Activated CD4-positive, alpha-beta T cell treated with anti-CD3 and anti-CD28 coated beads, Interleukin-2, amount 50 U/mL, for 16 hours (primary cell): ENCODE measurements at regions not wholly inside any gene's neighbourhood (a gene's known extent, or its start where the extent isn't known, plus 50 kb on each side); places are given as distances from the start of the nearest gene placed in this dataset.

ENCODE experiments used
- DNase-seq: peaks from one replicate; pipeline ENCODE4 v3.0.0-alpha.2; 2020

- no peak for DNase-seq
Measured at GRCh38 chr2:41705634-41706033, 342.2 kb upstream of the PKDCC start.

DNA sequence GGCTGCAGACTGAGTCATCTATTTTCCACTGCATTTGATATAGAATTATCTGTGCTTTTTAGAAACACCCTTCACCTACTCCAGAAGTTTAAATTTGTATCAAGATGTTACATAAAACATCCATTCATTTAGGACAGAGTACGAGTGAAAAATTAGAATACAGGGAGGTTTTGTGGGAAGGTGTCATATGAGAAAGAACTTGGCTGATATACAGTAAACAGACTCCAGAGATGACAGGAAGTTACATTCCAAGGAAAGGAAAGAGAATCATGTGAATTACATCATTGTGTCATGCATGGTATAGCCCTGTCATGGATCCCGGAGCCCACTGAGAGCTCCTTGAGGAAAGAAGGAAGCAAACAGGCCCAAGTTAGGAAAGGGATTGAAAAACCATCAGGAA lies 341.5 kb upstream of the PKDCC start:
- no peak for DNase-seq

- no peak for DNase-seq
Measured at GRCh38 chr2:41707790-41708451, 339.9 kb upstream of the PKDCC start.

GRCh38 chr2:41709702-41710599 lies 337.9 kb upstream of the PKDCC start:
- DNase-seq = no peak

GRCh38 chr2:41710944-41711343 lies 336.9 kb upstream of the PKDCC start:
- no peak for DNase-seq

GRCh38 chr2:41711736-41712135 lies 336.1 kb upstream of the PKDCC start:
- no peak for DNase-seq

- no peak for DNase-seq
Measured at GRCh38 chr2:41716497-41716896, 331.3 kb upstream of the PKDCC start.

DNA sequence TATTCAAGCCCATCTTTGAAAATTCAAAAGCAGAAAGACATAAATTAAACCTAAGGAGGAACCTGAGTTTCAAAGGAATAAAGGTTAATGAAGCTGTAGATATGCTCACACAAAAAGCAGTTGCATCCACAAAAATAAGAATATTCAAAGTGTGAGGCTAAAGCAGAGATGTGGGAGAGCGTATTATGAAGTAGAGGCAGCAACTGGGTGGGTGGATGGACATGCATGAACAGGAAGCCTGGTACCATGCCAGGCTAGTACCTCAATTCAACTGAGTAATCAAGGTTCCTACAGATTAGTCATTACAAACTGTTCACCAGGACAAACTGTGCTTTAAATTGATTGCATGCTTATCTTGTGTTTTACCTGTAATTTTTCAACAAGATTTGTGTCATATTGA lies 330.0 kb upstream of the PKDCC start:
- no peak for DNase-seq

GRCh38 chr2:41718705-41719104 lies 329.1 kb upstream of the PKDCC start:
- DNase-seq = no peak

DNA sequence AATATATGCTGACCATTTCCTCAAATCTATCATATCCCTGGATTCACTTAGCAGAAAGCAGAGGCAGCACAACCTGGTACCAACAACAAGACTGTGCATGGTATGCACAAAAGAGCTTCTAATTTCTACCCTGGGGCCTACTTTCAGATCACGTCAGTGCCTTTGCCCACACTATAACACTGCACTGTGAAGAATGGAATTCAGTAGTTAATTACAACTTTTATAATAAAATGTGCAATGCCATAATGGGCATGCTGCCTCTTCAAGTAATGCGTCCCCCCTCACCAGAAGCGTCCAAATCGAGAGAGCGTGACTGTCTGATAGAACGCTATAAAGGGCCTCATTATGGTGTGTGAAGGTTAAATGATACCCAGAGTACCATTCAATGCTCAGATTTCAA lies 328.1 kb upstream of the PKDCC start:
- no peak for DNase-seq

GRCh38 chr2:41720331-41721251 lies 327.2 kb upstream of the PKDCC start:
- DNase-seq = no peak

DNA sequence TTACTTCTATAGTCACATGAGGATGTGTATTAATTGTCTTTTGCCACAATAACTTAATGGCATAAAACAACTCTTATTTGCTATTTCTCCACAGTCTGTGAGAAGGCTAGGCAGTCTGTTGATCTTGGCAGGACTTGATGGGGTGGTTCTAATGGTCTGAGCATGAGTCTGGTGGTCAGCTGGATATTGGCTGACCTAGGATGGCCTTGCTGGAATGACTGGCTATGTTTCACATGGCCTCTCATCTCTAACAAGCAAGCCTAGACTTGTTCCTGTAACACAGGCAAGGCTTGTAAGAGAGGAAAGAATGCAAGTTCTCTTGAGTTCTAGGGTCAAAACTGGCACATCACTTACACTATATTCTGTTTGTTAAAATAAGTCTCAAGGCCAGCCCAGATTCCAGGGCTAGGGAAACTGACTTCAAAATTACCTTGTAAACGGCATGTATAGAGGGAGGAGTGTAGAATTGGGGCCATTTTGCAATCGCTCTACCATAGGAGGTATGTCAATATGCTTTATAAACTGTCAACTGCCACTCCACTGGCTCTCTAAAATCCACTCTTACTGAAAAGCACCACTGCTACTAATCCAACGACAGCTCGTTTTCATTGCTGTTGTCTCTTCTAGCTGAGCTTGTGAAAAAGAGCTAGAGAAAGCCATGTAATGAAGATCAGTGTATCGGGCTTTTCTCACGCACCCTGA lies 325.0 kb upstream of the PKDCC start:
- DNase-seq = no peak

- DNase-seq = no peak
Measured at GRCh38 chr2:41723526-41723925, 324.3 kb upstream of the PKDCC start.

DNA sequence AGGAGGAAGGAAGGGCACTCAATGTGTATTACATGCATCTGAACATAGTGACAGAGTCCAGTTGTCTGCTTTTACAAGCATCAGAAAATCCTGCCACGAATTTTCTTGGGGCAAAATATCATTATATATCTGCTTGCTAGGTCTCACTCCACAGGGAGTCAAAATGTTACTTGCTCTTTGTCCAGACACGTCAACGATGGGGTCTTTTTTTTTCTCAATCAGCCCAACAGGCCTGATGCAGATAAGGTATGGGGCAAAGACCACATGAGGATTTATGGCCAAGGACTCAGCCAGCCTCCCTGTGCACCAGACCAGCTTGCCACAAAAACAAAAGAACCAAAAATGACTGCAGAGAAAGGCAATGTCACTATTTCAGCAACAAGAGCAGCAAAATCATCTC lies 323.4 kb upstream of the PKDCC start:
- DNase-seq = no peak

- DNase-seq = no peak
Measured at GRCh38 chr2:41725901-41726300, 321.9 kb upstream of the PKDCC start.

GRCh38 chr2:41726364-41726763 lies 321.5 kb upstream of the PKDCC start:
- no peak for DNase-seq

DNA sequence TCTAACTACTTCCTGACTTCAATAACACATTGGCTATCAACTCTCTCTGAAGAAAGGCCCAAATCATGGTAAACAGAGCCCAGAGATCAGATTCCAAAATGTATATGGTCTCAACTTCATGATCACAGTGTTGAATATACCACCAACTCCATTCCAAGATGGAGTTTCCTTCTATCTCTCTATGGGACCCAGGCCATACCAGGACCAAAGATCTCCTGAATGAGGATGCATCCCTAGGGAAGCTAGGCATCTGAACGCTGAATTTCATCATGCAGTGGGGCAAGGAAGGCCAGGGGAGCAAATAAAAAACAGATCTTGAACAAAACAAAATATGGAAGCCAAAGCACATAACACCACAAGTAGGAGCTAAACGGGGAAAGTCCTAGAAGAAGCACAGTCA lies 320.7 kb upstream of the PKDCC start:
- no peak for DNase-seq

- DNase-seq = no peak
Measured at GRCh38 chr2:41727711-41728110, 320.1 kb upstream of the PKDCC start.

- DNase-seq = no peak
Measured at GRCh38 chr2:41728788-41729338, 319.0 kb upstream of the PKDCC start.

DNA sequence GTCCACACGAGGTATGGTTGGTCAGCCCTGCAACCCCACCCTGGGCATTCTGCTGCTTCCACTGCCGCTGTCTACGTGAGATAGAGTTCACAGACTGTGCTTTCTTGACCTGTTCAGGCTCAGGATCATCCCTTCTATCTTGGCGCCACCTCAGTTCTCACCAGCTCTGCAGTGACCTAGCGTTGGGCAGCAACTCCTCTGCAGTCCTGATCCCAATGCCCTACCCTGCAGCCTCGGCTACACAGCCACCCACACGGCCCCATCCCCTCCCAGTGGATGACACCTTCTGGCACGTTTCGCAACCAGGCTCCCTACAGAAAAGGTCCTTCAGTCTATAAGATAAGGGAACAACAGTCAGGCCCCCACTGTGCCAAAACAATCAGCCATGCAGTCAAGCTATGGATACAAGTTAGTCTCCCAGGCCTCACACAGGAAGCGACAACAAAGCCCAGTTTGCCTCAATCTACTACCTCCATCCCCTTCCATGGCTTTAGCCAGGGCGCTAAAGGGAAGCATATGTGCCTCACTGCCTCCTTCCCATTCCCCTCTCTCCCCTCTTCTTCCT lies 317.9 kb upstream of the PKDCC start:
- no peak for DNase-seq

GRCh38 chr2:41735006-41735405 lies 312.8 kb upstream of the PKDCC start:
- no peak for DNase-seq

- no peak for DNase-seq
Measured at GRCh38 chr2:41735476-41735875, 312.3 kb upstream of the PKDCC start.
